H1 (cell line): ENCODE measurements at regions not wholly inside any gene's neighbourhood (a gene's known extent, or its start where the extent isn't known, plus 50 kb on each side); places are given as distances from the start of the nearest gene placed in this dataset.

Experiments used
- CTCF ChIA-PET: fragments of 300-600 bp; sonication (Branson Sonifier 250); formaldehyde crosslinking; loops from one replicate; lab custom pipeline; 2021; ENCODE audit not compliant: partially characterized antibody; lab: Charles Lee
- POLR2A ChIA-PET: fragments of 300-600 bp; sonication (Branson Sonifier 250); formaldehyde crosslinking; loops from one replicate; lab custom pipeline; 2021; ENCODE audit warnings: inconsistent platforms; ENCODE audit not compliant: partially characterized antibody; lab: Charles Lee
- DNase-seq, 2 experiments: peaks; one replicate each; pipeline versions ENCODE4 v3.0.0 to v3.0.0-alpha.2; 2010 to 2022; ENCODE audit warnings: low spot score in 2 of 2, low read depth in 1 of 2, mixed read lengths in 1 of 2
- FAIRE-seq: peaks from 2 replicates; lab custom pipeline; 2011; peaks lifted over from hg19 to GRCh38; lab: Jason Lieb, UNC
- H2AFZ ChIP-seq: 2 replicates; pipeline ENCODE4 v1.8.1; 2012; ENCODE audit warnings: low read length, inconsistent platforms
- H2AK5ac ChIP-seq: 2 replicates; pipeline ENCODE4 v1.6.1; 2013; ENCODE audit warnings: low read depth, low read length
- H2BK120ac ChIP-seq: replicated peaks from 2 replicates; pipeline ENCODE3; 2013; ENCODE audit warnings: low read depth, low read length, inconsistent platforms
- H2BK12ac ChIP-seq: 2 replicates; pipeline ENCODE4 v1.6.1; 2013; ENCODE audit warnings: low read depth, low read length
- H2BK15ac ChIP-seq: 2 replicates; pipeline ENCODE4 v1.6.1; 2013; ENCODE audit warnings: low read length
- H2BK20ac ChIP-seq: 2 replicates; pipeline ENCODE4 v1.6.1; 2013; ENCODE audit warnings: low read length
- H2BK5ac ChIP-seq: 2 replicates; pipeline ENCODE4 v1.6.1; 2013; ENCODE audit warnings: low read depth, low read length
- H3K14ac ChIP-seq: 2 replicates; pipeline ENCODE4 v1.6.1; 2013; ENCODE audit warnings: inconsistent platforms; ENCODE audit not compliant: insufficient read length
- H3K18ac ChIP-seq: 2 replicates; pipeline ENCODE4 v1.6.1; 2013; ENCODE audit warnings: low read length; ENCODE audit errors: extremely low read depth
- H3K23ac ChIP-seq: 2 replicates; pipeline ENCODE4 v1.6.1; 2013; ENCODE audit warnings: inconsistent platforms; ENCODE audit not compliant: insufficient read length
- H3K23me2 ChIP-seq: 2 replicates; pipeline ENCODE4 v1.6.1; 2013; ENCODE audit warnings: low read depth, low read length
- H3K27ac ChIP-seq: 2 replicates; pipeline ENCODE4 v1.6.1; 2011; ENCODE audit warnings: low read depth, low read length, inconsistent platforms
- H3K27me3 ChIP-seq, 4 experiments: replicated peaks in 1 of 4; 1 replicate in 1 of 4; 2 replicates in 3 of 4; pipeline versions ENCODE4 v1.6.1 to v1.8.1; 2011 to 2013; ENCODE audit warnings: low read length in 3 of 4, mild to moderate bottlenecking in 3 of 4, inconsistent platforms in 2 of 4, mixed read lengths in 2 of 4, moderate library complexity in 1 of 4; ENCODE audit not compliant: control insufficient read depth in 3 of 4, insufficient read depth in 3 of 4; ENCODE audit errors: extremely low read depth in 1 of 4
- H3K36me3 ChIP-seq, 4 experiments: 2 replicates each; pipeline versions ENCODE4 v1.6.1 to v1.8.1; 2011 to 2013; ENCODE audit warnings: mild to moderate bottlenecking in 4 of 4, low read length in 3 of 4, moderate library complexity in 2 of 4, control low read depth in 1 of 4, inconsistent platforms in 1 of 4; ENCODE audit not compliant: insufficient read depth in 4 of 4, control insufficient read depth in 2 of 4
- H3K4ac ChIP-seq: replicated peaks from 2 replicates; pipeline ENCODE3; 2013; ENCODE audit warnings: low read length, low read depth, mixed read lengths, inconsistent platforms; ENCODE audit not compliant: insufficient read length
- H3K4me1 ChIP-seq, 4 experiments: replicated peaks in 1 of 4; 1 replicate in 1 of 4; 2 replicates in 3 of 4; pipeline versions ENCODE4 v1.6.1 to v1.8.1; 2011 to 2013; ENCODE audit warnings: low read length in 3 of 4, inconsistent platforms in 2 of 4, mixed read lengths in 1 of 4; ENCODE audit not compliant: insufficient read depth in 4 of 4, control insufficient read depth in 3 of 4
- H3K4me2 ChIP-seq, 2 experiments: 2 replicates each; pipeline versions ENCODE4 v1.6.1 to v1.8.1; 2011 to 2013; ENCODE audit warnings: low read depth in 2 of 2, low read length in 2 of 2, control low read depth in 1 of 2, inconsistent platforms in 1 of 2, mild to moderate bottlenecking in 1 of 2; ENCODE audit not compliant: insufficient read depth in 1 of 2
- H3K4me3 ChIP-seq, 4 experiments: fragments of 200-600, 300-600 bp in 1 of 4; sonication (generic), shearing (Covaris generic), sonication (Bioruptor Twin) in 1 of 4; 2 replicates each; pipeline versions ENCODE4 v1.5.1 to v1.8.1; 2011 to 2016; ENCODE audit warnings: low read length in 4 of 4, low read depth in 3 of 4, control low read depth in 2 of 4, inconsistent platforms in 2 of 4, mild to moderate bottlenecking in 2 of 4, mixed read lengths in 1 of 4, moderate library complexity in 1 of 4; ENCODE audit not compliant: insufficient read depth in 2 of 4; ENCODE audit errors: extremely low read depth in 1 of 4
- H3K56ac ChIP-seq: replicated peaks from 2 replicates; pipeline ENCODE3; 2013; ENCODE audit warnings: low read depth, mild to moderate bottlenecking, mixed read lengths, low read length, inconsistent platforms; ENCODE audit not compliant: insufficient read length
- H3K79me1 ChIP-seq: 2 replicates; pipeline ENCODE4 v1.6.1; 2013; ENCODE audit warnings: low read depth, low read length, control low read depth
- H3K79me2 ChIP-seq, 2 experiments: 2 replicates each; pipeline versions ENCODE4 v1.6.1 to v1.8.1; 2012 to 2013; ENCODE audit warnings: low read length in 2 of 2, mild to moderate bottlenecking in 2 of 2, inconsistent platforms in 1 of 2; ENCODE audit not compliant: insufficient read depth in 2 of 2, control insufficient read depth in 1 of 2
- H3K9ac ChIP-seq, 4 experiments: replicated peaks in 1 of 4; 1 replicate in 1 of 4; 2 replicates in 3 of 4; pipeline versions ENCODE4 v1.6.1 to v1.8.1; 2011 to 2013; ENCODE audit warnings: low read depth in 3 of 4, low read length in 3 of 4, control low read depth in 2 of 4, mild to moderate bottlenecking in 2 of 4, moderate library complexity in 2 of 4, inconsistent platforms in 1 of 4; ENCODE audit errors: extremely low read depth in 1 of 4
- H3K9me3 ChIP-seq, 2 experiments: 2 replicates each; pipeline versions ENCODE4 v1.6.1 to v1.8.1; 2012 to 2013; ENCODE audit warnings: mild to moderate bottlenecking in 2 of 2, moderate library complexity in 2 of 2, control low read depth in 1 of 2, inconsistent platforms in 1 of 2, low read depth in 1 of 2, low read length in 1 of 2, mixed read lengths in 1 of 2; ENCODE audit not compliant: insufficient read depth in 2 of 2
- H4K20me1 ChIP-seq, 2 experiments: replicated peaks in 1 of 2; 2 replicates each; pipeline versions ENCODE3 to v1.8.1; 2011 to 2013; ENCODE audit warnings: inconsistent platforms in 2 of 2, low read length in 2 of 2, mild to moderate bottlenecking in 1 of 2; ENCODE audit not compliant: insufficient read depth in 2 of 2, control insufficient read depth in 1 of 2
- H4K5ac ChIP-seq: 2 replicates; pipeline ENCODE4 v1.6.1; 2013; ENCODE audit warnings: low read length, low read depth, mixed read lengths, inconsistent platforms; ENCODE audit not compliant: insufficient read length
- H4K8ac ChIP-seq: 2 replicates; pipeline ENCODE4 v1.8.0; 2013; ENCODE audit warnings: mild to moderate bottlenecking, moderate library complexity, low read length, inconsistent platforms; ENCODE audit not compliant: insufficient read depth; ENCODE audit errors: extremely low read depth
- H4K91ac ChIP-seq: replicated peaks from 2 replicates; pipeline ENCODE3; 2013; ENCODE audit warnings: low read length, mixed read lengths, inconsistent platforms; ENCODE audit not compliant: insufficient read length
- E2F6 ChIP-seq: IDR thresholded peaks from 2 replicates; pipeline ENCODE4 v1.6.1; 2012; ENCODE audit warnings: inconsistent platforms
- SUZ12 ChIP-seq: fragments of 200-600 bp; sonication (generic); IDR thresholded peaks from 2 replicates; pipeline ENCODE4 v1.6.1; 2012; ENCODE audit warnings: mild to moderate bottlenecking, inconsistent platforms, low read length, moderate library complexity, mixed read lengths
- WGBS, 2 experiments: shearing (Covaris generic) in 1 of 2; methylation state at CpG; one replicate each; pipeline versions ENCODE4 v1.1.6 to v1.1.7; 2013 to 2015; ENCODE audit warnings: low lambda C conversion rate in 2 of 2, mixed read lengths in 2 of 2, inconsistent platforms in 1 of 2, low coverage in 1 of 2, missing lambda C conversion rate in 1 of 2; ENCODE audit not compliant: insufficient replicate concordance in 2 of 2, insufficient coverage in 1 of 2, insufficient read length in 1 of 2; ENCODE audit errors: extremely low coverage in 1 of 2, missing lambda C conversion rate in 1 of 2; 5-methylcytosine and 5-hydroxymethylcytosine counted together

- no peak overlapping the region for H3K4ac ChIP-seq
- no peaks in the 10 kb centered on the region for H4K20me1 ChIP-seq
- H3K56ac ChIP-seq: no peak overlapping the region
- no peaks in the 10 kb centered on the region for H3K9me3 ChIP-seq
- H4K5ac ChIP-seq: no peak overlapping the region
- FAIRE-seq (no peak), DNase-seq (no peak)
- POLR2A ChIA-PET: no interaction called here
- no peak overlapping the region for H3K9ac ChIP-seq
- no peaks in the 10 kb centered on the region for H3K23me2 ChIP-seq
- H3K27me3 ChIP-seq: no peaks in the 10 kb centered on the region
- no peaks in the 10 kb centered on the region for H3K79me1 ChIP-seq
- H4K8ac ChIP-seq: no peak overlapping the region
- H2BK5ac ChIP-seq: no peak overlapping the region; the same call in 1 of the 2 replicates
- H2BK20ac ChIP-seq: no peak overlapping the region
- H2BK12ac ChIP-seq: no peak overlapping the region
- no peak overlapping the region for H3K27ac ChIP-seq
- H3K14ac ChIP-seq: no peak overlapping the region
- no peak overlapping the region for H2BK15ac ChIP-seq
- H2AK5ac ChIP-seq: no peak overlapping the region
- TF ChIP-seq SUZ12: no peak
- TF ChIP-seq E2F6: 0 out of 2 replicates have a peak, but pooled peaks have one; percentile 12
- H3K79me2 ChIP-seq: no peaks in the 10 kb centered on the region
- no peak overlapping the region for H3K23ac ChIP-seq
- WGBS, 2 experiments: 87% methylated on average over 21 of the region's 21 CpGs; no CpG with 5 or more reads in 1 of the 2 experiments
- no peaks in the 10 kb centered on the region for H3K36me3 ChIP-seq
- H4K91ac ChIP-seq: peak overlapping the region; percentile 57
- peaks cover 0 to 4% (median 0%) of the 10 kb centered on the region in 4 experiments; a peak in 3 of 7 replicates for H3K4me1 ChIP-seq
- H3K4me3 ChIP-seq: no peak overlapping the region
- peak overlapping the region; percentile 18; the same call in 1 of the 2 replicates for H2AFZ ChIP-seq
- CTCF ChIA-PET: interaction anchor here (1.1 to 1.4 kb wide), 2 partner anchors 12 to 54 kb away, joined by 3 read pairs; no protein-coding TSS in a partner anchor
- peak overlapping the region; percentile 20; the same call in 1 of the 2 replicates for H3K18ac ChIP-seq
- H2BK120ac ChIP-seq: no peak overlapping the region
- no peak overlapping the region for H3K4me2 ChIP-seq
Observed at GRCh38 chr1:244154872-244155531, 103.9 kb downstream of the ZBTB18 start.
